GM21360 (cell line): ENCODE measurements at regions not wholly inside any gene's neighbourhood (a gene's known extent, or its start where the extent isn't known, plus 50 kb on each side); places are given as distances from the start of the nearest gene placed in this dataset.
"Not testable (repeated sequence)": the region's sequence is repeated elsewhere in the genome, so short reads cannot be mapped to it uniquely, and the experiment has no call there.

Experiments
- ATAC-seq: cut with Tn5 transposase; IDR thresholded peaks from one replicate; pipeline ENCODE4 v1.9.1; 2021; ENCODE audit warnings: mild to moderate bottlenecking, moderate library complexity; ENCODE audit not compliant: unreplicated experiment

GRCh38 chr13:47708386-47708785 is 292.7 kb downstream of the SUCLA2 start:
- ATAC-seq, result no peak

GRCh38 chr13:47707414-47707813 is 293.7 kb downstream of the SUCLA2 start:
- no peak for ATAC-seq

- no peak for ATAC-seq
Observed at GRCh38 chr13:47705185-47705584, 295.9 kb downstream of the SUCLA2 start.

- ATAC-seq, result no peak
Observed at GRCh38 chr13:47696674-47697073, 304.4 kb downstream of the SUCLA2 start.

- no peak for ATAC-seq
Observed at GRCh38 chr13:47687577-47687976, 313.5 kb downstream of the SUCLA2 start.

- not testable (repeated sequence) for ATAC-seq
Observed at GRCh38 chr13:47685156-47685555, 315.9 kb downstream of the SUCLA2 start.

- ATAC-seq, result no peak
Observed at GRCh38 chr13:47680748-47681147, 320.3 kb downstream of the SUCLA2 start.

- no peak for ATAC-seq
Observed at GRCh38 chr13:47679401-47679800, 321.7 kb downstream of the SUCLA2 start.

- ATAC-seq, result no peak
Observed at GRCh38 chr13:47678201-47678968, 322.7 kb downstream of the SUCLA2 start.

- ATAC-seq, result no peak
Observed at GRCh38 chr13:47675871-47676270, 325.2 kb downstream of the SUCLA2 start.

- ATAC-seq, result no peak
Observed at GRCh38 chr13:47673009-47673850, 327.8 kb downstream of the SUCLA2 start.

GRCh38 chr13:47672245-47673008 is 328.6 kb downstream of the SUCLA2 start:
- ATAC-seq, result no peak

- ATAC-seq, result no peak
Observed at GRCh38 chr13:47671776-47672175, 329.3 kb downstream of the SUCLA2 start.

GRCh38 chr13:47665043-47665442 is 336.0 kb downstream of the SUCLA2 start:
- no peak for ATAC-seq

GRCh38 chr13:47661076-47661475 is 340.0 kb downstream of the SUCLA2 start:
- ATAC-seq, result no peak

- ATAC-seq, result no peak
Observed at GRCh38 chr13:47656651-47657050, 344.4 kb downstream of the SUCLA2 start.

- ATAC-seq, result no peak
Observed at GRCh38 chr13:47650209-47650608, 350.9 kb downstream of the SUCLA2 start.

- ATAC-seq, result no peak
Observed at GRCh38 chr13:47647001-47647400, 354.1 kb downstream of the SUCLA2 start.

- no peak for ATAC-seq
Observed at GRCh38 chr13:47646298-47646697, 354.8 kb downstream of the SUCLA2 start.

- ATAC-seq, result no peak
Observed at GRCh38 chr13:47639738-47640447, 361.2 kb downstream of the SUCLA2 start.

- no peak for ATAC-seq
Observed at GRCh38 chr13:47638627-47639026, 362.4 kb downstream of the SUCLA2 start.
